Effector memory CD4-positive, alpha-beta T cell (primary cell): ENCODE measurements at regions not wholly inside any gene's neighbourhood (a gene's known extent, or its start where the extent isn't known, plus 50 kb on each side); places are given as distances from the start of the nearest gene placed in this dataset.

ENCODE experiments used
- DNase-seq, 3 donors: peaks; one replicate each; pipeline ENCODE4 v3.0.0-alpha.2; 2020
- H3K27ac ChIP-seq: 2 replicates; pipeline ENCODE4 v1.7.0; 2013; ENCODE audit warnings: mild to moderate bottlenecking, low read length, moderate library complexity; ENCODE audit not compliant: insufficient read depth, poor library complexity, severe bottlenecking
- H3K27me3 ChIP-seq: replicated peaks from 2 replicates; pipeline ENCODE4 v1.7.0; 2013; ENCODE audit warnings: mild to moderate bottlenecking, low read length; ENCODE audit not compliant: insufficient read depth, control insufficient read depth, poor library complexity, severe bottlenecking
- H3K36me3 ChIP-seq: 2 replicates; pipeline ENCODE4 v1.7.0; 2013; ENCODE audit warnings: mild to moderate bottlenecking, low read length, moderate library complexity; ENCODE audit not compliant: control insufficient read depth, insufficient read depth
- H3K4me1 ChIP-seq: 2 replicates; pipeline ENCODE4 v1.7.0; 2013; ENCODE audit warnings: low read length, mild to moderate bottlenecking; ENCODE audit not compliant: control insufficient read depth, insufficient read depth, poor library complexity, severe bottlenecking
- H3K4me3 ChIP-seq: 2 replicates; pipeline ENCODE4 v1.7.0; 2013; ENCODE audit warnings: low read length, low read depth, mild to moderate bottlenecking; ENCODE audit not compliant: insufficient read depth, poor library complexity, severe bottlenecking
- H3K9me3 ChIP-seq: 2 replicates; pipeline ENCODE4 v1.7.0; 2013; ENCODE audit warnings: mild to moderate bottlenecking, low read length, moderate library complexity; ENCODE audit not compliant: control insufficient read depth

DNA sequence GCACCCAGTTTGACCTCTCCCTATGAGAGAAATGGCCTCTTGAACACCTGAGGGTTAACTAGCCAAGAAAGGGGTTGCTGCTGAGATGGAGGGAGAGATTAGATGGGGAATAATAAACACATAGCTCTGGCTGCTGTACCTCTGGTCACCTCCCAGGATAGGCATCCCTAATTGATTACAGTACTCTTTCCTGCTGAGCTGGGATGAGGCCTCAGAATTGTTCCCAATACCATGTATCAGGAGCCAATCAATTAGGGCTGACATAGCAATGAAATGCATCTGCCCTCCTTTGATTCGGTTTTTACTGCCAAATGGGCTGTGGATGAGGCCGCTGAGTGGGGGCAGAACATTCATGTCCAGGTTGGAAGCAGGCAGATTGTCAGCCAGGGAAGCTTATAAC, 339.4 kb upstream of the SLCO3A1 start:
- Histone ChIP-seq H3K4me1 (no peaks in the 10 kb centered on the region), H3K4me3 (no peak overlapping the region), H3K27me3 (no peaks in the 10 kb centered on the region), H3K36me3 (no peaks in the 10 kb centered on the region), H3K9me3 (no peaks in the 10 kb centered on the region), H3K27ac (no peak overlapping the region)
- DNase-seq, result no peak

DNA sequence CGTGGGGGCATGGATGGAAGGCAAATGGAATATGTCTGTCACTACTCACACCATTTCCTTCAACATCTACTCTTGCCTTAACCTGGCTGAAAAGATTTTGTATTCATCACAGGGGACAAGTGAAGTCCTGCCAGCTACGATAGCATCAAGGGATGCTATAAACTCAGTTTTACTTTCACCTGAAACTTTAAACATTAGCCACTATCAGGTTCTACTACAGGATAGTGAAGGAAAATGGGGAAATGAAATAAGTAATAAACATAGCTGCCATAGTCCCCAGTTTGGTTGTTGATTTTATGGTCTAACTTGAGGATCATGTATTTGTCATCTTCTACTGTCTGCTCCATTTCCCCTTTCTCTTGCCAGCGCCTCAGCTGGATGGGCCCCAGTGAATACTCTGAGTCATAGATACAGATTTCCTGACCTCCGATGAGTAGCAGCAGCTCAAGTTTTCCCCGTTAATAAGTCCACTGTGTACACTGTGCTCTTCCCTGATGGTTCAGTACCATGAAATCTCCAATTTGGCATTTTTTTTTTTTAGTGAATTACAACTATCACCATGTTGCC, 338.2 kb upstream of the SLCO3A1 start:
- no peaks in the 10 kb centered on the region for H3K9me3 ChIP-seq
- H3K27me3 ChIP-seq, result no peaks in the 10 kb centered on the region
- H3K4me3 ChIP-seq, result no peak overlapping the region
- no peaks in the 10 kb centered on the region for H3K4me1 ChIP-seq
- no peak for DNase-seq
- no peaks in the 10 kb centered on the region for H3K36me3 ChIP-seq
- no peak overlapping the region for H3K27ac ChIP-seq

DNA sequence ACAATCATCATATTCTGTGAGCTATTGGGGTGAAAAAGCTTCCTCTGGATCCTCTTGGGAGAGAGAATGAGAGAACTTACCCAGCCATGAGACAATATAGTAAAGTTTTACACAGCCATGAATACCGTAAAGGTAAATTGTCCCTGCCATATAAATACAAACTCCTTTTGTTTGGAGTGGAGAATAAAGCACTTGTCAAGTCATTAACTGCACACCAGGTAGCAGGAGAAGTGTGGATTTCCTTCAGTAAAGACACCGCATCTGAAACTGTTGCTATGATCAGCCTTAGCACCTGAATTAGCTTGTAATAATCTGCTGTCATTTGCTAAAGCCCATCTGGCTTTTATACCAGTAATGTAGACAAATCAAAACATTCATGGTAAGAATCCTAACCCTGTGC, 336.6 kb upstream of the SLCO3A1 start:
- H3K27ac ChIP-seq, result no peak overlapping the region
- H3K27me3 ChIP-seq, result no peaks in the 10 kb centered on the region
- no peaks in the 10 kb centered on the region for H3K9me3 ChIP-seq
- DNase-seq, result no peak
- no peaks in the 10 kb centered on the region for H3K36me3 ChIP-seq
- no peaks in the 10 kb centered on the region for H3K4me1 ChIP-seq
- no peak overlapping the region for H3K4me3 ChIP-seq

DNA sequence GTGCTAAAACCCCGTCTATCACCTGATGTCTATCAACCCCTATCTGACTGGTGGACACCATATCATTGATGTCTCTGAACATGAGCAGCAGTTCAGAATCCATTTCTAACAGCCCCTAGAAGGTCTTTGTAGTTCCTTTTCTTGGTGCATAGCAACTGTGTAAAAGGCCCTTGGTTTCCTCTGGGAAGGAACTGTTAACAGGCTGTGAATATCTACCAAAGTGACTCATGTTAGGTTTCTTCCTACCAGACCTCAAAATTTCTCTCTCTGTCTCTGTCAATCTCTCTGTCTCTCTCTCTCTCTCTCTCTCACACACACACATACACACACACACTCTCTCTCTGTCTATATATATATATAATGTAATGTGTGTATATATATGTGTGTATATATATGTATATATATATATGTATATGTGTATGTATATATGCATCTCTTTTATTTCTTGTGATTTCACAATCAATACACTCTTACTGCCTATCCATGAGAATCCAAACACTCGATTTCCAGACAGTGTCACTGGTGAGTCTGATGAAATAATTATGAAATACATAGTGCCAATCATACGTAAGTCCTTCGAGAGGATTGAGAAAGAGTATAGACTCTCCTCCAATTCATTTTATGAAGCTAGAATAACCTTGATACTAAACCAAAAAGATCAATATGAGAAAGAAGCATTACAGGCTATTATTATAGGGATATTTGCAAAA, 335.9 kb upstream of the SLCO3A1 start:
- no peaks in the 10 kb centered on the region for H3K36me3 ChIP-seq
- DNase-seq, result no peak
- H3K4me1 ChIP-seq, result no peaks in the 10 kb centered on the region
- no peak overlapping the region for H3K4me3 ChIP-seq
- H3K27ac ChIP-seq, result no peak overlapping the region
- H3K27me3 ChIP-seq, result no peaks in the 10 kb centered on the region
- no peaks in the 10 kb centered on the region for H3K9me3 ChIP-seq

DNA sequence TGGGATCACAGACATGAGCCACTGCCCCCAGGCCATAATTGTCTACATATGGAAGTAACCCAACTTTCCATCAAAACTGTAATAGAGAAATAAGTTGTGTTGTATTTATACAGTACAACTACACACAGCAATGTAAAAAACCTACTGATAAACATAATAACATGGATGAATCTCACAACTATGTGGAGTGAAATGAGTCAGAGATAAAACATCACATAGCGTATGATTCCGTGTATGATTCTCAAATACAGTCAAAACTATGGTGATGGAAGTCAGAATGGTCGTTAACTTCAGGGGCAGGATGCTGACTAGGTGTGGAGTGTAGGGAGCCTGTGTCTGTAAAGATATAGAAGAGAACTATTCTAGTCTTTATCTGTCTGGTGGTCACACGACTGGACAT, 332.7 kb upstream of the SLCO3A1 start:
- H3K4me3 ChIP-seq, result no peak overlapping the region
- DNase-seq, result no peak
- no peak overlapping the region for H3K27ac ChIP-seq
- no peaks in the 10 kb centered on the region for H3K9me3 ChIP-seq
- H3K4me1 ChIP-seq, result no peaks in the 10 kb centered on the region
- no peaks in the 10 kb centered on the region for H3K27me3 ChIP-seq
- H3K36me3 ChIP-seq, result no peaks in the 10 kb centered on the region

DNA sequence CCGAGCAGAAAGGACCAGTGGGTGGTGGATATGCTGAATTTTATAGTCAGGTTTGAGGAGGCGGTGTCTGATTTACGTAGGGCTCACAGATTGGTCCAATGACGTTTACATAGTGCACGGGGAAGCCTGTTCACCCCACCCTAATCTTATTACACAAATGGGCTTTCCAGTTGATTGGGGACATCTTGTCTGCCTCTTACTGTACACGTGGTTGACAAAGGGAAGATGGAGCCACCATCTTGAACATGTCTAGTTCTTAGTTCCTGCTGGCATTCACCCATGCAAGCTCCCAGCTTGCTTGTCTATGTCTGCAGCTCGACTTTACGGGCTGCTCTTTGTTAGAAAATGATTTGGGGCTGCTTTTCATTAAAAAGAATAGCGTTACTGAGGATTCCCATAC, 332.0 kb upstream of the SLCO3A1 start:
- H3K9me3 ChIP-seq, result no peaks in the 10 kb centered on the region

DNA sequence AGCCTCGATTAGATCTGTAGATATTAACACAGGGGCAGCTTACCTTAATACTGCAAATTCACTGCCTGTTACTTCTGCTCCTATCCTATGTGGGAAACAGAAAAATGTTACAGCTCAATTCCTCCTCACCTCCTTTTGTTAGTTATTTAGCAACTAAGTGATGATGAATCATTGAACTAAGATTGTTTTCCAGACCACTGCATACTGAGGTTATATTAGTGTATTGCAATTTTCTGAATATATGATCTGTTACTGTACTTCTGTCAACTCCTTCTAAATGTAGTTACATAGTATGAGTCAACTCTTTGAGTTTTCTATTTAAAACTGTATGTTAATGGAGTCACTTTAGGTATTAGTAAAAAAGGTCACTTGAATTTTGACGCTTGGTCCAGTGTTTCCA, 331.5 kb upstream of the SLCO3A1 start:
- Histone ChIP-seq H3K27me3 (no peaks in the 10 kb centered on the region), H3K4me3 (no peak overlapping the region), H3K27ac (no peak overlapping the region), H3K9me3 (no peaks in the 10 kb centered on the region), H3K4me1 (no peaks in the 10 kb centered on the region), H3K36me3 (no peaks in the 10 kb centered on the region)
- DNase-seq, result no peak

More for the DNA sequence above, 332.0 kb upstream of the SLCO3A1 start:
- no peak overlapping the region for H3K27ac ChIP-seq
- H3K4me1 ChIP-seq, result no peaks in the 10 kb centered on the region
- H3K36me3 ChIP-seq, result no peaks in the 10 kb centered on the region
- no peaks in the 10 kb centered on the region for H3K27me3 ChIP-seq
- no peak overlapping the region for H3K4me3 ChIP-seq
- DNase-seq, result no peak

DNA sequence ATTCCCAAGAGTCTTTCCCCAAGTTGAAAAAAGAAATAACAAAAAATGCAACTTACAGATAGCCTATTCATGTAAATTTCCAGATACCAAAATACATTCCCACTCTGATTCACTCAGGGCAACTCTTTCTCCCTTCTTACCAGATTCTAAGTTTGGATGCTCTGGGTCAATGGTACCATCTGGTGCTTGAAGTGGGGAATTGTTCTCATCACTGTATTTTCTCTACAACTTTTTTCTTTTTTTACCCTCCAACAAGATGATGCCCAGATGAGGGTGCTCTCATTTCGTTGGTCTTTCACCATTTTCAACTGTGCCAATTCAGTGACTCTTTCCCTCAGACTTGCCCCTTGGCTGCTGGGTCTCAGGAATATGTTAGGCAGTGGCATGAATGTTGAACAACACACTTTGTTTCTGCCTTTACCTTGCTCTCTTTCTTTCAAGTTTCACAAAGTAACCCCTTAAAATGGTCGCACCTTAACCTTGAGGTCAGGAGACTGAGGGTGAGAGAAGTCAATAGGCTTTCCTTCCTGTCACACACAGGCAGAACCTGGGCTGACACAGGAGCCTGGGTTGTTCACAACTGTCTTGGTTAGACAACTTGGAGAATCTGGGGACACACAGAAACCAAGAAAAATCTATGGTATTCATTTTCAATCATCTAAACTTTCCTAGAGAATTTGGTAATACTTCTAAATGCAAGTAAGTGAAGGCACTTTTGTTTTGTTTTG, 330.7 kb upstream of the SLCO3A1 start:
- H3K9me3 ChIP-seq, result no peaks in the 10 kb centered on the region
- no peaks in the 10 kb centered on the region for H3K36me3 ChIP-seq
- no peaks in the 10 kb centered on the region for H3K27me3 ChIP-seq
- no peak for DNase-seq
- no peak overlapping the region for H3K27ac ChIP-seq
- no peaks in the 10 kb centered on the region for H3K4me1 ChIP-seq
- H3K4me3 ChIP-seq, result no peak overlapping the region

DNA sequence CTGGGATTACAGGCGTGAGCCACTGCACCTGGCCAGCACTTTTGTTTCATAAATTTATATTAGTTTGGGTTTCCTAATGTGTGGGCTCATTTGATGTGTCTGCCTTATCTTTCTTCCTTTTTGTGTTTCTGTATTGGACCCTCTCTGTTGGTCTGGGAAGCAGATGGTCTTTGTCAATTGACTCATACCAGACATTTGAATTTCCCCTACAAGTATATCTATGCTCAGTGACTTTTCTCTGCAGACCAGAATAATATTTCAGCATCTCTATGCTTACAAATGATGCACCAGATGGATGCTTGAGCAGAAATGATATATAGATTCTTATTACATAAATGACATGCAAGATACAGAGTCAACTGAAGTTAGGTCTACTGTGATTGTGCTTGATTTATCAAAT, 329.9 kb upstream of the SLCO3A1 start:
- no peaks in the 10 kb centered on the region for H3K27me3 ChIP-seq
- no peaks in the 10 kb centered on the region for H3K9me3 ChIP-seq
- H3K4me3 ChIP-seq, result no peak overlapping the region
- H3K4me1 ChIP-seq, result no peaks in the 10 kb centered on the region
- no peak overlapping the region for H3K27ac ChIP-seq
- no peak for DNase-seq
- no peaks in the 10 kb centered on the region for H3K36me3 ChIP-seq

DNA sequence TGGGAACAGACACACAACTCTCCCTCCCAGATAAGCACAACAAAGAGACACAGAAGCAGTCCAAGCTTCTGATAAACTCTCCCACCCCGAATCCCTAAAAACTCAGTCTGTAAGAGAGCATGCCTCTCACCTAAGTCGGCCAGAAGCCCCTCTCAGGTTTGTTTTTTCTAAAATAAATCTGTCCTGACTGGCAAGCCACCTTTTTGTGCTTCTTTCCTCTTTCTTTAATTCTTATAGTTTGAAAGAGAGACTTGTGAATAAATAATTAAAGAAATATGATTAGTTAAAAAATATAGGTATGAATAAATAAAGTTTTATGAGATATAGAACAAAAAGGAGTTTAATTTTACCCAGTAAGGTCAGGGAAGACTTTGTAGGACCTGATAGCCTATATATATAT, 329.0 kb upstream of the SLCO3A1 start:
- Histone ChIP-seq H3K4me1 (no peaks in the 10 kb centered on the region), H3K27ac (no peak overlapping the region), H3K4me3 (no peak overlapping the region), H3K9me3 (no peaks in the 10 kb centered on the region), H3K27me3 (no peaks in the 10 kb centered on the region), H3K36me3 (no peaks in the 10 kb centered on the region)
- DNase-seq, result no peak
